SIG-M5 treated with dmso at 0.1 percent for 504 hours (cell line): ENCODE measurements at regions not wholly inside any gene's neighbourhood (a gene's known extent, or its start where the extent isn't known, plus 50 kb on each side); places are given as distances from the start of the nearest gene placed in this dataset.

Experiments used
- DNase-seq: peaks from one replicate; lab custom pipeline; 2025; ENCODE audit not compliant: unreplicated experiment; lab: John Stamatoyannopoulos, UW

DNA sequence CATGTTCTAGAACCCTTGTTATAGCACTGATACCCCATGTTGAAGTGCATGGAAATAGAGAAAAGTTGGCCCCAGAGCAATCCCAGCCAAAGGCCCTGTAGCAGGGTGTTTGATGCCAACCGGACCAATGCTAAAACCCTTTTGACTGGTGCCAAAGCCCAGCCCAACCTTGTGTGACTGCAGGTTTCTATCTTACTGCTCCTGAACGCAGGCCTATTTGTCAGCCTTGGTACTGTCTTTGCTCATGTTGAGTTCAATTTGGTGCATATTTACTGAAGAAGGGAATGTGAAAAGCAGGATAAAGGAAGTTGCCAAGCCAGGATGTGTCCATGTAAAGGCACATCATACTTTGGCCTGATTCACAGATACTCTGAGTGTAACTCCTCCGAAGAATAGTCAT, 51.7 kb upstream of the NFASC start:
- no peak for DNase-seq

GRCh38 chr1:204819495-204819894, 51.2 kb upstream of the NFASC start:
- DNase-seq: no peak
